B cell (primary cell): ENCODE measurements at regions not wholly inside any gene's neighbourhood (a gene's known extent, or its start where the extent isn't known, plus 50 kb on each side); places are given as distances from the start of the nearest gene placed in this dataset.

ENCODE experiments used
- ATAC-seq: fragments of 200-7000 bp; cut with Tn5 transposase; one replicate; pipeline ENCODE4 v1.10.0; 2021; ENCODE audit warnings: low read depth, mild to moderate bottlenecking, moderate number of reproducible peaks, moderate library complexity
- CTCF ChIA-PET: fragments of 350-600 bp; sonication (Branson Sonifier 250); formaldehyde crosslinking; loops from one replicate; lab custom pipeline; 2021; ENCODE audit warnings: antibody characterized with exemption, inconsistent platforms; lab: Charles Lee
- POLR2A ChIA-PET: fragments of 350-600 bp; sonication (Branson Sonifier 250); formaldehyde crosslinking; loops from one replicate; lab custom pipeline; 2021; ENCODE audit warnings: antibody characterized with exemption; lab: Charles Lee
- DNase-seq: peaks from one replicate; pipeline ENCODE4 v3.0.0; 2013
- H2AFZ ChIP-seq: 2 replicates; pipeline ENCODE4 v1.6.1; 2012; ENCODE audit warnings: mild to moderate bottlenecking, low read depth, low read length; ENCODE audit not compliant: insufficient read depth, poor library complexity, severe bottlenecking
- H3K27ac ChIP-seq, 2 donors: 1 replicate in 1 of 2; 2 replicates in 1 of 2; pipeline ENCODE4 v1.5.1; 2012 to 2013; ENCODE audit warnings: low read length in 2 of 2, mild to moderate bottlenecking in 2 of 2, moderate library complexity in 1 of 2
- H3K27me3 ChIP-seq, 4 experiments: fragments of 200-600 bp in 1 of 4; sonication (generic) in 1 of 4; replicated peaks in 1 of 4; 1 replicate in 2 of 4; 2 replicates in 2 of 4; pipeline versions ENCODE4 v1.6.1 to v1.7.0; 2013 to 2016; ENCODE audit warnings: low read length in 3 of 4, mild to moderate bottlenecking in 2 of 4, mixed read lengths in 1 of 4, moderate library complexity in 1 of 4; ENCODE audit not compliant: insufficient read depth in 4 of 4, control insufficient read depth in 3 of 4; ENCODE audit errors: control extremely low read depth in 1 of 4
- H3K36me3 ChIP-seq, 2 experiments: replicated peaks in 1 of 2; 1 replicate in 1 of 2; 2 replicates in 1 of 2; pipeline versions ENCODE4 v1.6.1 to v1.7.1; 2013; ENCODE audit warnings: low read length in 1 of 2; ENCODE audit not compliant: insufficient read depth in 2 of 2, control insufficient read depth in 1 of 2; ENCODE audit errors: control extremely low read depth in 1 of 2, extremely low read depth in 1 of 2
- H3K4me1 ChIP-seq, 2 donors: fragments of 200-600 bp in 1 of 2; sonication (generic) in 1 of 2; 1 replicate in 1 of 2; 2 replicates in 1 of 2; pipeline versions ENCODE4 v1.5.1 to v1.6.1; 2013 to 2017; ENCODE audit warnings: low read length in 2 of 2; ENCODE audit not compliant: control insufficient read depth in 2 of 2, insufficient read depth in 2 of 2
- H3K4me2 ChIP-seq: replicated peaks from 2 replicates; pipeline ENCODE3; 2012; ENCODE audit warnings: mild to moderate bottlenecking, low read depth, low read length; ENCODE audit not compliant: poor library complexity, severe bottlenecking
- H3K4me3 ChIP-seq, 5 experiments: fragments of 200-600 bp in 1 of 5; sonication (generic) in 1 of 5; 1 replicate in 3 of 5; 2 replicates in 2 of 5; pipeline versions ENCODE4 v1.5.1 to v1.7.0; 2011 to 2016; ENCODE audit warnings: low read length in 4 of 5, mild to moderate bottlenecking in 4 of 5, low read depth in 2 of 5, control low read depth in 1 of 5, moderate library complexity in 1 of 5; ENCODE audit not compliant: insufficient read depth in 1 of 5; ENCODE audit errors: control extremely low read depth in 1 of 5, extremely low read depth in 1 of 5
- H3K79me2 ChIP-seq: fragments of 200-600 bp; sonication (generic); one replicate; pipeline ENCODE4 v1.6.0; 2016; ENCODE audit warnings: low read length; ENCODE audit not compliant: control insufficient read depth, insufficient read depth
- H3K9ac ChIP-seq: fragments of 200-600 bp; sonication (generic); 2 replicates; pipeline ENCODE4 v1.6.1; 2017; ENCODE audit warnings: mild to moderate bottlenecking, low read length, moderate library complexity
- H3K9me3 ChIP-seq, 3 donors: one replicate each; pipeline versions ENCODE4 v1.6.1 to v1.7.1; 2013; ENCODE audit warnings: low read length in 2 of 3; ENCODE audit not compliant: control insufficient read depth in 2 of 3, insufficient read depth in 1 of 3; ENCODE audit errors: control extremely low read depth in 1 of 3
- H4K20me1 ChIP-seq: 2 replicates; pipeline ENCODE4 v1.6.0; 2012; ENCODE audit warnings: mild to moderate bottlenecking, low read length; ENCODE audit not compliant: insufficient read depth, control insufficient read depth, poor library complexity, severe bottlenecking
- H3K27ac Mint-ChIP-seq: one replicate; pipeline ENCODE4 v1.8.0; 2021; ENCODE audit warnings: mixed read lengths
- H3K27me3 Mint-ChIP-seq: one replicate; pipeline ENCODE4 v1.8.0; 2021; ENCODE audit warnings: mixed read lengths
- H3K4me1 Mint-ChIP-seq: one replicate; pipeline ENCODE4 v1.8.0; 2021; ENCODE audit warnings: mixed read lengths
- H3K4me3 Mint-ChIP-seq: one replicate; pipeline ENCODE4 v1.8.0; 2021; ENCODE audit warnings: mixed read lengths
- H3K9me3 Mint-ChIP-seq: one replicate; pipeline ENCODE4 v1.8.0; 2022; ENCODE audit warnings: mixed read lengths; ENCODE audit not compliant: insufficient read depth
- EZH2 ChIP-seq: IDR thresholded peaks from 2 replicates; pipeline ENCODE4 v1.6.1; 2012; ENCODE audit warnings: borderline replicate concordance, low read depth, mild to moderate bottlenecking, moderate library complexity, low read length; ENCODE audit not compliant: insufficient read depth, poor library complexity, severe bottlenecking
- WGBS: methylation state at CpG from one replicate; pipeline ENCODE4 v1.1.5; 2013; ENCODE audit warnings: missing lambda C conversion rate; ENCODE audit not compliant: insufficient coverage; 5-methylcytosine and 5-hydroxymethylcytosine counted together
- intact Hi-C: fragments of 100-400 bp; cut with micrococcal nuclease; formaldehyde crosslinking; loops from one replicate; pipeline ENCODE4 v1.10.0; 2022
- TF ChIP-seq, protein P1 (sequence below): fragments of 200-600 bp; IDR thresholded peaks from one replicate; pipeline ENCODE4 v1.8.0; 2022; ENCODE audit warnings: antibody characterized with exemption, mild to moderate bottlenecking

DNA sequence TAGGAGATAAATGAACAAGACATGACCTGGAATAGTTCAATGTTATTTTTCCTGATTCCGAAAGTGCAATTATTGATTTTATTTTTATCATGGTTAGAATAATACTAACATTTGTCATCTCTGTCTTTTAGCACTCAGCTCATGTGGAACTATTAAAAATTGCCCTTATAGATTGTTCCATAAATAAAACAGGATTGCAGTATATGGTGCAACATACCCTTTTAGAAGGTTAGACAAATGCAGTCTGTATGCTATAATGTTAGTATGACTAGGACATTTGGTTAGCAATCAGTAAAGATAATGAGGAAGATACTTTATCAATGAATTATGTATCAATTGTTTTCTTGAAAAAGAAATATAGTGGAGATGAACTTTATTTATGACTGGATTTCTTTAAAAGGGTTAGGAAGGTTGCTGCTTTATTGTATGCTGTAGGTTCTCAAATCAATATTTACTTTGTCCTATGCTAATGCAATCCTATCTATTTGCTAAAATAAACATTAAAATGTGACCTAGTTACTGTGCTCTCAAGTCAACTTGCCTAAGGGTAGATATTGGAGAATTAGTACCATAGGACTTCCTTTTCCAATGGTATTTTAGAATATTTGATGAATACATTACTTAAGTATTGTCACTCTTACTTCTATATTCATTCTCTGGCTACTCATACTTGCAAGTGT, 348.9 kb upstream of the ISL1 start:
- POLR2A ChIA-PET = no interaction called here
- no peaks in the 10 kb centered on the region for H3K9me3 ChIP-seq
- Mint-ChIP-seq H3K27ac (no peak overlapping the region), H3K9me3 (no peaks in the 10 kb centered on the region), H3K27me3 (peaks cover 1% of the 10 kb centered on the region), H3K4me3 (no peak overlapping the region), H3K4me1 (no peaks in the 10 kb centered on the region)
- ATAC-seq (no peak), DNase-seq (no peak)
- CTCF ChIA-PET = no interaction called here
- H3K36me3 ChIP-seq = no peaks in the 10 kb centered on the region
- no peak overlapping the region for H3K4me2 ChIP-seq
- intact Hi-C loops = no loop called here
- no peaks in the 10 kb centered on the region for H3K4me1 ChIP-seq
- no peaks in the 10 kb centered on the region for H3K79me2 ChIP-seq
- H3K27me3 ChIP-seq = no peaks in the 10 kb centered on the region
- H4K20me1 ChIP-seq = no peaks in the 10 kb centered on the region
- TF ChIP-seq, protein P1, sequence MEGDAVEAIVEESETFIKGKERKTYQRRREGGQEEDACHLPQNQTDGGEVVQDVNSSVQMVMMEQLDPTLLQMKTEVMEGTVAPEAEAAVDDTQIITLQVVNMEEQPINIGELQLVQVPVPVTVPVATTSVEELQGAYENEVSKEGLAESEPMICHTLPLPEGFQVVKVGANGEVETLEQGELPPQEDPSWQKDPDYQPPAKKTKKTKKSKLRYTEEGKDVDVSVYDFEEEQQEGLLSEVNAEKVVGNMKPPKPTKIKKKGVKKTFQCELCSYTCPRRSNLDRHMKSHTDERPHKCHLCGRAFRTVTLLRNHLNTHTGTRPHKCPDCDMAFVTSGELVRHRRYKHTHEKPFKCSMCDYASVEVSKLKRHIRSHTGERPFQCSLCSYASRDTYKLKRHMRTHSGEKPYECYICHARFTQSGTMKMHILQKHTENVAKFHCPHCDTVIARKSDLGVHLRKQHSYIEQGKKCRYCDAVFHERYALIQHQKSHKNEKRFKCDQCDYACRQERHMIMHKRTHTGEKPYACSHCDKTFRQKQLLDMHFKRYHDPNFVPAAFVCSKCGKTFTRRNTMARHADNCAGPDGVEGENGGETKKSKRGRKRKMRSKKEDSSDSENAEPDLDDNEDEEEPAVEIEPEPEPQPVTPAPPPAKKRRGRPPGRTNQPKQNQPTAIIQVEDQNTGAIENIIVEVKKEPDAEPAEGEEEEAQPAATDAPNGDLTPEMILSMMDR = no peak
- TF ChIP-seq EZH2 = no peak
- H3K27ac ChIP-seq = no peak overlapping the region
- no peak overlapping the region for H3K9ac ChIP-seq
- no peak overlapping the region for H3K4me3 ChIP-seq
- no peak overlapping the region for H2AFZ ChIP-seq
- no CpG with 5 or more reads among the region's 1 CpG for WGBS

DNA sequence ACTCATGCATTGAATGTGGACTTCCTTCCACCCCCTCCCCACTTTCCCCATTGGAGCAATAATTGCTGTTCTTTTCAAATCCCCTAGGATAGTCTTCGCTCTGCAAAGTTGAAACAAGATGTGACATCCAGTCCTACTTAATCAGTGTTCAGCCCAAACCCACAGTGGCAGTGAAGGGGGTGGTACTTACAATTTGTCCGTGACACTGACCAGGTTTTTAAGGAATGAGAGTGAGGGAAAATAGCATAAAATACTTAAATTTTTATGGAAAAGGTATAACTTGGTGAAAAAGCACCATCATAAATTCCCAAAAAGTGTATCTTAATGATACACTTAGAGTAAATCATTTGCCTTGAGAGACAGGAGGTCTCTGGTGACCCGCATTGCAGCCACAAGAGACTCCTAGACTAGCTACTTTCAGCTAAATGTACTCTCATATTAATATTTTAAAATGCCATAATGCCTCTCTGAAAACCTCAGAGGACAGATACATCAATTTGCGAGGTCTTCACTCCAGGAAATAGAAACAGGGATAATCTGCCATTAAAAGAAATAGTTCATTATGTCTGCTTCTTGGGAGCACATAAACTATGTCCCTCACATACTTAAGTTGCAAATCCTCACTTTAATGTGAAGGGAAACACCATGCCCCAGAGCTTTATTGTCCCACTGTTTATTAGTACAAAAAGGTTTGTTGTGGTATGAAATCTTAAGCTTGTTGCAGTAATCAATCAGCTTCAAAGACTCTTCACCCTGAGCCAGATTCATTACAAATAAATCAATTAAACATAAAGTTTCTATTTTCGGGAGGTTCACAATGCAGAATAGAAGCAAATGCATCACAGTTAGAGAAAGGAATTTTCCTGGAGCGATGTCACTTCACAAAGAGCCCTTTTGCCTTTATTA, 343.6 kb upstream of the ISL1 start:
- Histone ChIP-seq H4K20me1 (no peaks in the 10 kb centered on the region), H3K4me1 (no peaks in the 10 kb centered on the region), H3K4me3 (no peak overlapping the region), H2AFZ (no peak overlapping the region), H3K36me3 (no peaks in the 10 kb centered on the region), H3K4me2 (no peak overlapping the region), H3K27me3 (no peaks in the 10 kb centered on the region), H3K9ac (no peak overlapping the region), H3K27ac (no peak overlapping the region), H3K9me3 (no peaks in the 10 kb centered on the region), H3K79me2 (no peaks in the 10 kb centered on the region)
- 80% methylated on average over 2 of the region's 6 CpGs for WGBS
- H3K4me1 Mint-ChIP-seq = no peaks in the 10 kb centered on the region
- H3K27me3 Mint-ChIP-seq = peaks cover 3% of the 10 kb centered on the region
- no peak for ATAC-seq
- H3K9me3 Mint-ChIP-seq = no peaks in the 10 kb centered on the region
- no peak for DNase-seq
- no peak overlapping the region for H3K4me3 Mint-ChIP-seq
- POLR2A ChIA-PET = no interaction called here
- TF ChIP-seq, protein P1 = no peak
- intact Hi-C loops = no loop called here
- no peak overlapping the region for H3K27ac Mint-ChIP-seq
- CTCF ChIA-PET = no interaction called here
